RPMI7951 (cell line): ENCODE measurements at regions not wholly inside any gene's neighbourhood (a gene's known extent, or its start where the extent isn't known, plus 50 kb on each side); places are given as distances from the start of the nearest gene placed in this dataset.

ENCODE experiments used
- DNase-seq: peaks from one replicate; pipeline ENCODE4 v3.0.0-alpha.2; 2012; ENCODE audit warnings: low read depth

- no peak for DNase-seq
Measured at GRCh38 chr9:82320566-82320965, 332.0 kb downstream of the SPATA31D1 start.

GRCh38 chr9:82325907-82326306 is 337.3 kb downstream of the SPATA31D1 start:
- no peak for DNase-seq

- DNase-seq = no peak
Measured at GRCh38 chr9:82327641-82328040, 339.1 kb downstream of the SPATA31D1 start.

- DNase-seq = peak; percentile 7
Measured at GRCh38 chr9:82331079-82331478, 342.5 kb downstream of the SPATA31D1 start.

GRCh38 chr9:82332018-82332773 is 343.6 kb downstream of the SPATA31D1 start:
- peak; percentile 62 for DNase-seq

GRCh38 chr9:82332774-82333152 is 344.2 kb downstream of the SPATA31D1 start:
- DNase-seq = no peak

- DNase-seq = no peak
Measured at GRCh38 chr9:82333671-82334070, 345.1 kb downstream of the SPATA31D1 start.

- DNase-seq = no peak
Measured at GRCh38 chr9:82334286-82334685, 345.7 kb downstream of the SPATA31D1 start.

GRCh38 chr9:82337351-82337750 is 348.8 kb downstream of the SPATA31D1 start:
- no peak for DNase-seq

- DNase-seq = no peak
Measured at GRCh38 chr9:82342046-82342445, 353.5 kb downstream of the SPATA31D1 start.

GRCh38 chr9:82346040-82346439 is 357.5 kb downstream of the SPATA31D1 start:
- no peak for DNase-seq

GRCh38 chr9:82353631-82354278 is 365.2 kb downstream of the SPATA31D1 start:
- no peak for DNase-seq

- DNase-seq = peak; percentile 81
Measured at GRCh38 chr9:82354279-82354659, 365.7 kb downstream of the SPATA31D1 start.

GRCh38 chr9:82356131-82356530 is 367.6 kb downstream of the SPATA31D1 start:
- DNase-seq = no peak

GRCh38 chr9:82356871-82357270 is 368.3 kb downstream of the SPATA31D1 start:
- DNase-seq = no peak

GRCh38 chr9:82363198-82363597 is 374.6 kb downstream of the SPATA31D1 start:
- no peak for DNase-seq

GRCh38 chr9:82363682-82364081 is 375.1 kb downstream of the SPATA31D1 start:
- no peak for DNase-seq

GRCh38 chr9:82367016-82367415 is 378.4 kb downstream of the SPATA31D1 start:
- DNase-seq = peak; percentile 1

GRCh38 chr9:82367929-82368328 is 379.4 kb downstream of the SPATA31D1 start:
- DNase-seq = no peak

GRCh38 chr9:82369251-82369945 is 380.8 kb downstream of the SPATA31D1 start:
- DNase-seq = no peak

GRCh38 chr9:82375041-82375440 is 386.5 kb downstream of the SPATA31D1 start:
- no peak for DNase-seq

GRCh38 chr9:82376677-82377232 is 388.2 kb downstream of the SPATA31D1 start:
- DNase-seq = no peak
